ENCODE measurements at regions not wholly inside any gene's neighbourhood (a gene's known extent, or its start where the extent isn't known, plus 50 kb on each side); places are given as distances from the start of the nearest gene placed in this dataset.

- no peaks in the 10 kb centered on the region for H3K79me2 ChIP-seq (ENCODE audit: insufficient read depth, low read length)
- H3K9ac ChIP-seq (ENCODE audit: low read length) = no peak overlapping the region
- no peak for TF ChIP-seq CEBPB (IDR thresholded peaks at IDR 0.05; ENCODE audit: low read depth)
- TF ChIP-seq FOSL1 (IDR thresholded peaks at IDR 0.05; ENCODE audit: low read depth) = no peak
- TF ChIP-seq MAX (IDR thresholded peaks at IDR 0.05) = no peak
- TF ChIP-seq SRF (IDR thresholded peaks at IDR 0.05; ENCODE audit: low read depth) = no peak
- TF ChIP-seq RAD21 (IDR thresholded peaks at IDR 0.05; ENCODE audit: low read depth) = no peak
- TF ChIP-seq CBX3 (IDR thresholded peaks at IDR 0.05; ENCODE audit: low read depth) = no peak
- TF ChIP-seq POLR2AphosphoS5 (IDR thresholded peaks at IDR 0.05; ENCODE audit: low read depth, low read length) = no peak
- TF ChIP-seq ZNF274 (IDR thresholded peaks at IDR 0.05; ENCODE audit: low read depth, low read length) = no peak
- TF ChIP-seq YY1 (IDR thresholded peaks at IDR 0.05; ENCODE audit: extremely low read depth, insufficient replicate concordance, low read depth, low read length) = no peak
- no peak for TF ChIP-seq CTCF (IDR thresholded peaks at IDR 0.05 in 2 of 3, conservative IDR thresholded peaks at IDR 0.05 in 1 of 3; ENCODE audit: borderline replicate concordance in 1 of 3, insufficient read depth in 1 of 3, low read depth in 2 of 3, low read length in 2 of 3)
- TF ChIP-seq SIN3A (IDR thresholded peaks at IDR 0.05; ENCODE audit: low read depth) = no peak
- TF ChIP-seq POLR2A (IDR thresholded peaks at IDR 0.05; ENCODE audit: borderline replicate concordance, extremely low read depth, insufficient read depth, insufficient read length) = no peak
- TF ChIP-seq EGR1 (IDR thresholded peaks at IDR 0.05; ENCODE audit: low read depth) = no peak
- no peak for TF ChIP-seq TCF7L2 (IDR thresholded peaks at IDR 0.05; ENCODE audit: borderline replicate concordance, extremely low read depth, insufficient read depth, insufficient read length)
- H3K36me3 ChIP-seq (ENCODE audit: control insufficient read depth in 1 of 2, insufficient read depth in 2 of 2, low read length in 2 of 2) = no peaks in the 10 kb centered on the region
- no peaks in the 10 kb centered on the region for H3K4me1 ChIP-seq (ENCODE audit: control insufficient read depth in 1 of 2, insufficient read depth in 2 of 2, low read length in 2 of 2)
- no peak overlapping the region for H3K27ac ChIP-seq (ENCODE audit: low read depth, low read length)
- ChIA-PET POLR2A (no interaction called here), CTCF (no interaction called here), RAD21 (ENCODE audit: low non-redundant PET in 1 of 2, low total read pairs in 2 of 2, uncharacterized antibody in 2 of 2, unreplicated experiment in 2 of 2) (no interaction called here)
- DNase-seq (ENCODE audit: low read depth, low spot score) (no peak), ATAC-seq (no peak)
- no peak overlapping the region for H2AFZ ChIP-seq (ENCODE audit: low read depth, low read length, poor library complexity, severe bottlenecking)
- H3K4me2 ChIP-seq (ENCODE audit: low read length) = no peak overlapping the region
- BruUV-seq (replicated peaks) = no TSS peak
- intact Hi-C loops (cut with micrococcal nuclease) = no loop called here
- no peaks in the 10 kb centered on the region for H3K27me3 ChIP-seq (ENCODE audit: insufficient read depth, low read length)
- H3K9me3 ChIP-seq (ENCODE audit: control insufficient read depth in 1 of 2, insufficient read depth in 1 of 2, low read depth in 1 of 2, low read length in 2 of 2) = peaks cover 0 to 5% of the 10 kb centered on the region in 2 experiments; a peak in 1 of 4 replicates
- no peaks in the 10 kb centered on the region for H3K9me2 ChIP-seq (ENCODE audit: insufficient read depth)
- no peaks in the 10 kb centered on the region for H4K20me1 ChIP-seq (ENCODE audit: insufficient read depth)
- H3K4me3 ChIP-seq (replicated peaks in 1 of 2; ENCODE audit: low read depth in 1 of 2, low read length in 2 of 2) = no peak overlapping the region
Measured at GRCh38 chr12:19615384-19615725, 176.1 kb downstream of the AEBP2 start.
